NCI-H345 treated with DMSO at 0.1 percent for 48 hours (cell line): ENCODE measurements at regions not wholly inside any gene's neighbourhood (a gene's known extent, or its start where the extent isn't known, plus 50 kb on each side); places are given as distances from the start of the nearest gene placed in this dataset.
"Not testable (repeated sequence)": the region's sequence is repeated elsewhere in the genome, so short reads cannot be mapped to it uniquely, and the experiment has no call there.

Source experiments
- DNase-seq: peaks from one replicate; lab custom pipeline; 2025; ENCODE audit not compliant: unreplicated experiment; lab: John Stamatoyannopoulos, UW

- not testable (repeated sequence) for DNase-seq
Observed at GRCh38 chr12:73002504-73002903, 730.3 kb downstream of the TRHDE start.

DNA sequence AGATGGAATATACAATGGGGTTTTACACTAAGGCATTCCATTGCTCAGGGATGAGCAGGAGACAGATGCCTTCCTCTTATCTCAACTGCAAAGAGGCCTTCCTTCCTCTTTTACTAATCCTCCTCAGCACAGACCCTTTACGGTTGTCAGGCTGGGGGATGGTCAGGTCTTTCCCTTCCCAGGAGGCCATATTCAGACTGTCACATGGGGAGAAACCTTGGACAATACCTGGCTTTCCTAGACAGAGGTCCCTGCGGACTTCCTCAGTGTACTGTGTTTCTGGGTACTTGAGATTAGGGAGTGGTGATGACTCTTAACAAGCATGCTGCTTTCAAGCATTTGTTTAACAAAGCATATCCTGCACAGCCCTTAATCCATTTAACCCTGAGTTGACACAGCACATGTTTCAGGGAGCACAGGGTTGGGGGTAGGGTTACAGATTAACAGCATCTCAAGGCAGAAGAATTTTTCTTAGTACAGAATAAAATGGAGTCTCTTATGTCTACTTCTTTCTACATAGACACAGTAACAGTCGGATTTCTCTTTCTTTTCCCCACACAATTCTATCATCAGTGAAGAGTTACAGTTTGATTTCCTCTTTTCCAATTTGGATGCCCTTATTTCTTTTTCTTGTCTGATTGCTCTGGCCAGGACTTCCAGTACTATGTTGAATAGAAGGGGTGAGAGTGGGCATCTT, 737.1 kb downstream of the TRHDE start:
- peak; percentile 11 for DNase-seq

DNA sequence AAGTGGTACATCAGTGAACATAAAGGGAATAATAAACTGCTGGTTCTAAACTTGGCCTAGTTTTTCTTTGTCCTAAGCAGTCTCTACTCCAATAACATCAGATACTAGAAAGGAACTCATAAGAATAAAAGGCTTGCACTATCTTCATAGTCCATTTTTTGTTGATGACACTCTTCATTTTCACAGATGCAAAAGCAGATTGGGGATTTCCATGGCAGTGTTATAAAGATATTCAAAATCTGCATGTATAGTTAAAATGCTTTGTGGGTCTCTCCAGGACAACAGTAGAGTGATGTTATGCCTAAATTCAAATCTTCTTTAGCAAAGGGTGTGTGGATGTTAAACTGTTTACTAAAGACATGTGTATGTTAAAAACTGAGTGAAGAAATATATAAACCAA, 745.8 kb downstream of the TRHDE start:
- DNase-seq = no peak

DNA sequence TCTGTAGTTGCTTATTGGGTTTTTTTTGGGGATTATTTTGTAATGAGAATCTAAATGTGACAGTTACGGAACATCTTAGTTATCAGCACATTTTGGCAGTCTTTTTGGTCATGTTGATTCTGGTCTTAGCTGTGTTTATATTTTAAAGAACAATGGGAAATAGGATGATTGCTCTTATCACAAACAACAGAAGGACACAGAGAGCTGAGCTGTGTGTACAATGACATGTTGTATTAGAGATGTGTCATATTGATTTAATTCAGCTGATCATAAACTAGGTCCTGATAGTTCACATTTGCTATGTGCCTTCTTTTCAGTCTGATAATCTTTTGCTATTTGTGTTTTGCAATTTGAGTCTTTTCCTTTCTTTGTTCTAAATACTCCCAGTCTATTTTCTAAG, 781.7 kb downstream of the TRHDE start:
- DNase-seq = no peak

GRCh38 chr12:73057428-73057827, 785.3 kb downstream of the TRHDE start:
- no peak for DNase-seq

DNA sequence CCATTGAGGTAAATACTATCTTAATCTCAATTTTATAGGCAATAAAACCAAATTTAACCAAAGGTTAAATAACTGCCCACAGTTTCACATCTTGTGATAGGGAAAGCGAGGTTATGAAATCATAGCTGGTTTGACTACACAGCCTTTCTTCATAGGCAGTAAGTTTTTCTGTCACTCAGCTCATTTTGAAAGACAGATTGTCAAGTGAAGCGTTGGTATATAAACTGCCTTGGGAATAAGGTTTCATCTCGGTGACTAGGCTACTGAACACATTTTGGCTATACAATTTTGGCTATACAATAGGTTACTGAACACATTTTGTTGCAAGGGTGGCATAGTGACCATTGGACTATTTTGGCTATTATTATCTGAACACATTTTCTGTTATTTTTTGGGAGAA, 793.7 kb downstream of the TRHDE start:
- DNase-seq = no peak

DNA sequence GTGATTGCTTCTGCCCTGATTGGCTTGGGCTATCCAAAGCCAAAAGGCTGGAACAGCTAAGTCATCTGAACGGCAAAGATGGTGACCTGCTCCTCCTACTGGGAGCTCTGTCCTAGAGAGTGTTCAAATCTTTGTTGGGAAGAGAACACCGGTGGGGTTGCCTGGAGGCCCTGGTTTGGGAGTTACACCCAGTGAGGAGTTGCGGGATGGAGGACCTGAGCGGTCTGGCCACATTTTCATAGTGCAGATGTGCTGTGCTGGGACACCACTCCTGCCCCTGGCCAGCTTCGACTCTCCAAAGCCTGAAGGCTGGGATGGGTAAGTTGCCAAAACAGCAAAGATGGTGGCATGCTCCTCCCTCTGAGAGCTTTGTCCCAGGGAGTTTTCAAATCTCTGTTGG, 795.4 kb downstream of the TRHDE start:
- no peak for DNase-seq

- DNase-seq = no peak
Observed at GRCh38 chr12:73072214-73072613, 800.0 kb downstream of the TRHDE start.

GRCh38 chr12:73076760-73077159, 804.6 kb downstream of the TRHDE start:
- no peak for DNase-seq

- no peak for DNase-seq
Observed at GRCh38 chr12:73083736-73084135, 811.6 kb downstream of the TRHDE start.

GRCh38 chr12:73106296-73106695, 834.1 kb downstream of the TRHDE start:
- DNase-seq = no peak

GRCh38 chr12:73106896-73107295, 834.7 kb downstream of the TRHDE start:
- DNase-seq = no peak

DNA sequence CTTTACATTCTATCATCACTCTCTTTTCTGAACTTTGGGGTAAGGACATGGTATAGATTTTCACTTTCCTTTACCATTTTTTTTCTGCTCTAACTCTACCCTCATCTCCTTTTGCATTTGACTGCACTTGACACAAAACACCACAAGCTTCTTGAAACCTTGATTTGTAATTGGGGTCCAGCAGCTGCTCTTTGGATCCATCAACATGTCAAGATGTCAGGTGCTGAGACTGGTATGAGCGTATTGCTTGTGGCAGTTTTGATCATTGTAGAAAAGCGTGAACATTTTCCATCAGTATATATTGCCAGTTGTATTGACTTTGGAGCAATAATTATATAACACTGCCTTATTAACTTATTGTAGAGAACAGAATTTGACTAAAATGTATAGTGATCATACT, 838.6 kb downstream of the TRHDE start:
- DNase-seq = no peak

- DNase-seq = no peak
Observed at GRCh38 chr12:73112035-73112816, 840.1 kb downstream of the TRHDE start.

GRCh38 chr12:73124480-73124879, 852.3 kb downstream of the TRHDE start:
- DNase-seq = no peak

GRCh38 chr12:73125148-73125547, 853.0 kb downstream of the TRHDE start:
- DNase-seq = no peak

- DNase-seq = no peak
Observed at GRCh38 chr12:73136386-73136785, 864.2 kb downstream of the TRHDE start.

GRCh38 chr12:73139642-73140041, 867.5 kb downstream of the TRHDE start:
- DNase-seq = not testable (repeated sequence)

DNA sequence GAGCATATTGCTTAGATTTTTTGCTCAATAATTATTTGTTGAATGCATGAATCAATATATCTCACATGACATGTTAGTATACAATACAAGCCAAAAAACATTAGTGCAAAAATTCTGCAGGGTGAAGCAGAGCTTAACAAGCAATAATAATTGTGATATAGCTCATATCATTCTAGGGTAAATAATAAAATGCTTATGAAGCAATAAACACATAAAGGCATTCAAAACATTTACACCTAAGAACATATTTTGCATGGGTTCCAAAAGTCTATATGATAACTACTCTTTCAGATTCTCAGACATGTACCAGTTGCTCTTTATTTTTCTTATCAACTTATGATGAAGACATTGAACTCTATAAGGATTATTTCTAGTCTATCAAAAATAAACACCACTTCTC, 886.2 kb downstream of the TRHDE start:
- no peak for DNase-seq

GRCh38 chr12:73159954-73160353, 887.8 kb downstream of the TRHDE start:
- DNase-seq = no peak

GRCh38 chr12:73161970-73162369, 889.8 kb downstream of the TRHDE start:
- no peak for DNase-seq

DNA sequence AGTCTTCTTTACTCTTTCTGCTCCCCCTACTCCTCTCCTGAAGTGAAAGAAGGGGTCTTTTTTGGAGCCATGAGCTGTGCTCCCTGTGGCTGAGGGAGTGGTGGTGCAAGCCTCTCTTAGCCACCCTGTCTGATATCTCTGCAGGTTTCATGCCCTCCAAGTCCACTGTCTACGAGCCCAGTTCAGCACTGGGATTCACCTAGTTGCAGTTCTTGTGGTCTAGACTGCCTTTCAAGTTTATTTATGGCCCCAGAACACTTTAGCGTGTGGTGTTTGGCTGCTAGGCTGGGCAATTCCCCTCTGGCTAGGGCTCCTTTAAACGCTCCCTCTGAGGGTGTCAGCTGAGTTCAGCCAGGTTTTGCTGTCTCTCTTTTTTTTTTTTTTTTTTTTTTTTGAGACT, 908.6 kb downstream of the TRHDE start:
- no peak for DNase-seq

DNA sequence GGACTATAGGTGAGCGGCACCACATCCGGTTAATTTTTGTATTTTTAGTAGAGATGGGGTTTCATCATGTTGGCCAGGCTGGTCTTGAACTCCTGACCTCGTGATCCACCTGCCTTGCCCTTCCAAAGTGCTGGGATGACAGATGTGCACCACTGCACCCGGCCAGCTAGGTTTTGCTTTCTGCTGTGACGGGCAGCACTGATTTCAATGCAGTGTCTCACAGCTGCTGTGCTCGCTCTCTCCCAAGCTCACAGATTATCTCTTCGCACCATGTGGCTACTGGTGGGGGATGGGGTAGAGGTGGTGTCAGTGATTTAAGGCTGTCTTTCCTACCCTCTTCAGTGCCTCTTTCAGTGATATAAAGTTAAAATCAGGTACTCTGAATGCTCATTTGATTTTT, 909.1 kb downstream of the TRHDE start:
- DNase-seq = no peak
